Spinal cord (tissue), 9 donors: ENCODE measurements at regions not wholly inside any gene's neighbourhood (a gene's known extent, or its start where the extent isn't known, plus 50 kb on each side); places are given as distances from the start of the nearest gene placed in this dataset.
"Not testable (repeated sequence)": the region's sequence is repeated elsewhere in the genome, so short reads cannot be mapped to it uniquely, and the experiment has no call there.

Source experiments
- DNase-seq, 6 donors: peaks; one replicate each; pipeline versions ENCODE4 v3.0.0 to v3.0.0-alpha.2; 2013 to 2015; ENCODE audit warnings: low spot score in 6 of 6, low read depth in 4 of 6
- H3K27ac ChIP-seq: one replicate; pipeline ENCODE4 v1.5.1; 2013; ENCODE audit warnings: low read depth, low read length, control low read depth
- H3K27me3 ChIP-seq: one replicate; pipeline ENCODE4 v1.6.1; 2013; ENCODE audit warnings: low read length; ENCODE audit not compliant: control insufficient read depth, insufficient read depth
- H3K36me3 ChIP-seq: one replicate; pipeline ENCODE4 v1.6.1; 2013; ENCODE audit warnings: low read length; ENCODE audit not compliant: control insufficient read depth, insufficient read depth
- H3K4me1 ChIP-seq: one replicate; pipeline ENCODE4 v1.6.1; 2013; ENCODE audit warnings: low read length; ENCODE audit not compliant: control insufficient read depth, insufficient read depth
- H3K4me3 ChIP-seq: one replicate; pipeline ENCODE4 v1.5.1; 2013; ENCODE audit warnings: low read depth, low read length, control low read depth
- H3K9me3 ChIP-seq: one replicate; pipeline ENCODE4 v1.6.1; 2013; ENCODE audit warnings: low read length; ENCODE audit not compliant: control insufficient read depth, insufficient read depth
- WGBS: methylation state at CpG from one replicate; pipeline ENCODE4 v1.1.5; 2013; ENCODE audit warnings: missing lambda C conversion rate; ENCODE audit not compliant: insufficient coverage; 5-methylcytosine and 5-hydroxymethylcytosine counted together
- donor health status: healthy.

- WGBS: no CpG with 5 or more reads among the region's 1 CpG
- no peak for DNase-seq
- no peaks in the 10 kb centered on the region for H3K9me3 ChIP-seq
- no peaks in the 10 kb centered on the region for H3K27me3 ChIP-seq
- H3K4me1 ChIP-seq: no peaks in the 10 kb centered on the region
- no peaks in the 10 kb centered on the region for H3K36me3 ChIP-seq
- H3K27ac ChIP-seq: no peak overlapping the region
- no peak overlapping the region for H3K4me3 ChIP-seq
These were observed 247.0 kb downstream of the USP25 start for GRCh38 chr21:15976807-15977206.

- peak in 1 of 6 donors; percentile 7 for DNase-seq
- WGBS: no CpG with 5 or more reads among the region's 3 CpGs
- H3K4me1 ChIP-seq: no peaks in the 10 kb centered on the region
- no peak overlapping the region for H3K4me3 ChIP-seq
- no peaks in the 10 kb centered on the region for H3K36me3 ChIP-seq
- H3K27me3 ChIP-seq: no peaks in the 10 kb centered on the region
- H3K9me3 ChIP-seq: no peaks in the 10 kb centered on the region
- no peak overlapping the region for H3K27ac ChIP-seq
These were observed 248.5 kb downstream of the USP25 start for GRCh38 chr21:15978215-15978738.

GRCh38 chr21:15979493-15979892 is 249.7 kb downstream of the USP25 start:
- DNase-seq, H3K27ac ChIP-seq, H3K9me3 ChIP-seq, H3K4me1 ChIP-seq, H3K27me3 ChIP-seq, H3K4me3 ChIP-seq, H3K36me3 ChIP-seq: not testable (repeated sequence)
- WGBS: 100% methylated on average over 5 of the region's 6 CpGs

- no peaks in the 10 kb centered on the region for H3K4me1 ChIP-seq
- peak overlapping the region; percentile 35 for H3K27ac ChIP-seq
- no peaks in the 10 kb centered on the region for H3K36me3 ChIP-seq
- no peak overlapping the region for H3K4me3 ChIP-seq
- WGBS: no CpG with 5 or more reads among the region's 1 CpG
- H3K27me3 ChIP-seq: no peaks in the 10 kb centered on the region
- no peaks in the 10 kb centered on the region for H3K9me3 ChIP-seq
- peak in 2 of 6 donors; percentile 46 to 66 for DNase-seq
These were observed 256.5 kb downstream of the USP25 start for GRCh38 chr21:15986277-15986676.

GRCh38 chr21:15992171-15992570 is 262.4 kb downstream of the USP25 start:
- Histone ChIP-seq H3K4me1 (no peaks in the 10 kb centered on the region), H3K27me3 (no peaks in the 10 kb centered on the region), H3K9me3 (no peaks in the 10 kb centered on the region), H3K27ac (no peak overlapping the region), H3K36me3 (no peaks in the 10 kb centered on the region), H3K4me3 (no peak overlapping the region)
- no CpG with 5 or more reads among the region's 1 CpG for WGBS
- no peak for DNase-seq

GRCh38 chr21:15993951-15994350 is 264.2 kb downstream of the USP25 start:
- Histone ChIP-seq H3K4me1 (no peaks in the 10 kb centered on the region), H3K27ac (no peak overlapping the region), H3K27me3 (no peaks in the 10 kb centered on the region), H3K4me3 (no peak overlapping the region), H3K9me3 (no peaks in the 10 kb centered on the region), H3K36me3 (no peaks in the 10 kb centered on the region)
- DNase-seq: no peak
- WGBS: no CpG with 5 or more reads among the region's 2 CpGs

GRCh38 chr21:15999741-16000140 is 270.0 kb downstream of the USP25 start:
- Histone ChIP-seq H3K4me3 (no peak overlapping the region), H3K27ac (no peak overlapping the region), H3K27me3 (no peaks in the 10 kb centered on the region), H3K4me1 (no peaks in the 10 kb centered on the region), H3K36me3 (no peaks in the 10 kb centered on the region), H3K9me3 (no peaks in the 10 kb centered on the region)
- no peak for DNase-seq
- WGBS: no CpG with 5 or more reads among the region's 4 CpGs

GRCh38 chr21:16002874-16003466 is 273.2 kb downstream of the USP25 start:
- no peaks in the 10 kb centered on the region for H3K4me1 ChIP-seq
- H3K27me3 ChIP-seq: no peaks in the 10 kb centered on the region
- H3K9me3 ChIP-seq: no peaks in the 10 kb centered on the region
- no peak overlapping the region for H3K27ac ChIP-seq
- no peaks in the 10 kb centered on the region for H3K36me3 ChIP-seq
- no peak overlapping the region for H3K4me3 ChIP-seq
- peak in 3 of 6 donors; percentile 25 to 85 (median 67) for DNase-seq

- Histone ChIP-seq H3K4me1 (no peaks in the 10 kb centered on the region), H3K36me3 (no peaks in the 10 kb centered on the region), H3K27ac (no peak overlapping the region), H3K4me3 (no peak overlapping the region), H3K27me3 (no peaks in the 10 kb centered on the region), H3K9me3 (no peaks in the 10 kb centered on the region)
- WGBS: no CpG with 5 or more reads among the region's 5 CpGs
- DNase-seq: no peak
These were observed 274.3 kb downstream of the USP25 start for GRCh38 chr21:16004086-16004485.

- Histone ChIP-seq H3K9me3 (no peaks in the 10 kb centered on the region), H3K27ac (no peak overlapping the region), H3K36me3 (no peaks in the 10 kb centered on the region), H3K4me1 (no peaks in the 10 kb centered on the region), H3K27me3 (no peaks in the 10 kb centered on the region), H3K4me3 (no peak overlapping the region)
- DNase-seq: no peak
- no CpG with 5 or more reads among the region's 7 CpGs for WGBS
These were observed 274.7 kb downstream of the USP25 start for GRCh38 chr21:16004523-16004922.
